Peyer's patch (tissue), 4 donors: ENCODE measurements at regions not wholly inside any gene's neighbourhood (a gene's known extent, or its start where the extent isn't known, plus 50 kb on each side); places are given as distances from the start of the nearest gene placed in this dataset.

Experiments
- POLR2A ChIP-seq, 2 donors: fragments of 450-650 bp; IDR thresholded peaks; one replicate each; pipeline ENCODE4 v1.5.1; 2017; ENCODE audit warnings: antibody characterized with exemption in 2 of 2, mild to moderate bottlenecking in 2 of 2, moderate library complexity in 2 of 2
- TF ChIP-seq, protein P1 (sequence below), 6 experiments: fragments of 450-650 bp in 4 of 6; fragments of 200-600 bp in 2 of 6; sonication (generic) in 1 of 6; IDR thresholded peaks; one replicate each; pipeline ENCODE4 v1.5.1; 2017 to 2019; ENCODE audit warnings: antibody characterized with exemption in 6 of 6, mild to moderate bottlenecking in 3 of 6, moderate library complexity in 1 of 6

DNA sequence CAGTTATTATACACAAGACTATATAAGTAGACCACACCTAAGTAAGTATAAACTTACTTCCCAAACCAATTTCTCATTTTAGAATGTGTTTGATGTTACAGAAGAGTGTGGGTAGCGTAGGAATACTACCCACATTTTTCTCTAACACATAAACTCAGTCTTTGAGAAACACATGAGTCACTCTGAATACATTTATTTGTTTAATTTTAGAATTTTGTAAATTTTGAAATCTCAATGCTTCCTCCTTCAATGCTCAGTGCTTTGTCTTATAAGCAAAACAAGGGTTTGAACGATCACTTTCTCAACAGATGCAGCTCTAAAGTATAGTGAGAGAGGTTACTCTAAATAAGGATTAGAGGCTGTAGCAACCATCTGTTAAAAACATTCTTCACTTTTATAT lies 700.8 kb downstream of the SI start:
- TF ChIP-seq, protein P1, sequence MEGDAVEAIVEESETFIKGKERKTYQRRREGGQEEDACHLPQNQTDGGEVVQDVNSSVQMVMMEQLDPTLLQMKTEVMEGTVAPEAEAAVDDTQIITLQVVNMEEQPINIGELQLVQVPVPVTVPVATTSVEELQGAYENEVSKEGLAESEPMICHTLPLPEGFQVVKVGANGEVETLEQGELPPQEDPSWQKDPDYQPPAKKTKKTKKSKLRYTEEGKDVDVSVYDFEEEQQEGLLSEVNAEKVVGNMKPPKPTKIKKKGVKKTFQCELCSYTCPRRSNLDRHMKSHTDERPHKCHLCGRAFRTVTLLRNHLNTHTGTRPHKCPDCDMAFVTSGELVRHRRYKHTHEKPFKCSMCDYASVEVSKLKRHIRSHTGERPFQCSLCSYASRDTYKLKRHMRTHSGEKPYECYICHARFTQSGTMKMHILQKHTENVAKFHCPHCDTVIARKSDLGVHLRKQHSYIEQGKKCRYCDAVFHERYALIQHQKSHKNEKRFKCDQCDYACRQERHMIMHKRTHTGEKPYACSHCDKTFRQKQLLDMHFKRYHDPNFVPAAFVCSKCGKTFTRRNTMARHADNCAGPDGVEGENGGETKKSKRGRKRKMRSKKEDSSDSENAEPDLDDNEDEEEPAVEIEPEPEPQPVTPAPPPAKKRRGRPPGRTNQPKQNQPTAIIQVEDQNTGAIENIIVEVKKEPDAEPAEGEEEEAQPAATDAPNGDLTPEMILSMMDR (IDR thresholded peaks at IDR 0.05): no peak
- no peak for TF ChIP-seq POLR2A (IDR thresholded peaks at IDR 0.05)
